Sigmoid colon (tissue), 4 donors: ENCODE measurements at regions not wholly inside any gene's neighbourhood (a gene's known extent, or its start where the extent isn't known, plus 50 kb on each side); places are given as distances from the start of the nearest gene placed in this dataset.

Experiments used
- CTCF ChIP-seq, 4 experiments: fragments of 450-650 bp in 3 of 4; fragments of 200-600 bp in 1 of 4; IDR thresholded peaks; one replicate each; pipeline ENCODE4 v1.5.1; 2016 to 2019; ENCODE audit warnings: antibody characterized with exemption in 4 of 4, mild to moderate bottlenecking in 3 of 4, moderate library complexity in 2 of 4
- POLR2AphosphoS5 ChIP-seq, 4 donors: sonication (generic); formaldehyde crosslinking; IDR thresholded peaks; one replicate each; pipeline ENCODE4 v1.6.1; 2017; ENCODE audit warnings: antibody characterized with exemption in 4 of 4

- TF ChIP-seq CTCF (IDR thresholded peaks at IDR 0.05), result no peak
- no peak for TF ChIP-seq POLR2AphosphoS5 (IDR thresholded peaks at IDR 0.05)
Observed at GRCh38 chr5:102595332-102595731, 96.5 kb upstream of the SLCO6A1 start.
